IMR-90 (cell line): ENCODE measurements at regions not wholly inside any gene's neighbourhood (a gene's known extent, or its start where the extent isn't known, plus 50 kb on each side); places are given as distances from the start of the nearest gene placed in this dataset.

Experiments
- ATAC-seq: fragments of 200-7000 bp; cut with Tn5 transposase; 2 replicates; pipeline ENCODE4 v1.9.1; 2020; ENCODE audit warnings: low read depth, mild to moderate bottlenecking, moderate library complexity
- BruUV-seq: library from RNA; stranded (reverse); fragments of 400-500 nt; replicated peaks from 2 replicates; lab custom pipeline; 2021; lab: Mats Ljungman, UMichigan
- CTCF ChIA-PET: fragments of 300-600 bp; formaldehyde crosslinking; extraction: SDS; loops from one replicate; lab custom pipeline; 2021; ENCODE audit warnings: antibody characterized with exemption; lab: Yijun Ruan, JAX
- POLR2A ChIA-PET: fragments of 300-600 bp; sonication (Branson Sonifier 250); formaldehyde crosslinking; loops from one replicate; lab custom pipeline; 2022; ENCODE audit warnings: antibody characterized with exemption; ENCODE audit not compliant: unreplicated experiment; lab: Charles Lee
- DNase-seq: peaks from one replicate; pipeline ENCODE4 v3.0.0; 2013
- H2AFZ ChIP-seq: replicated peaks from 2 replicates; pipeline ENCODE3; 2013; ENCODE audit warnings: low read length, mild to moderate bottlenecking; ENCODE audit not compliant: poor library complexity
- H2AK5ac ChIP-seq: 2 replicates; pipeline ENCODE4 v1.6.1; 2013; ENCODE audit warnings: low read depth, low read length, inconsistent platforms
- H2AK9ac ChIP-seq: replicated peaks from 2 replicates; pipeline ENCODE3; 2013; ENCODE audit warnings: mild to moderate bottlenecking, low read depth, low read length, moderate library complexity; ENCODE audit not compliant: poor library complexity
- H2BK120ac ChIP-seq: 2 replicates; pipeline ENCODE4 v1.6.1; 2013; ENCODE audit warnings: low read depth, low read length, inconsistent platforms
- H2BK15ac ChIP-seq: 3 replicates; pipeline ENCODE4 v1.6.1; 2013; ENCODE audit warnings: low read depth, low read length, inconsistent platforms
- H2BK20ac ChIP-seq: 2 replicates; pipeline ENCODE4 v1.6.1; 2013; ENCODE audit warnings: low read depth, mild to moderate bottlenecking, inconsistent platforms, low read length, moderate library complexity
- H2BK5ac ChIP-seq: 2 replicates; pipeline ENCODE4 v1.6.1; 2013; ENCODE audit warnings: mild to moderate bottlenecking, low read depth, low read length, inconsistent platforms; ENCODE audit not compliant: poor library complexity, severe bottlenecking
- H3K14ac ChIP-seq: replicated peaks from 2 replicates; pipeline ENCODE4 v1.6.1; 2013; ENCODE audit warnings: low read depth, low read length, inconsistent platforms
- H3K18ac ChIP-seq: 2 replicates; pipeline ENCODE4 v1.6.1; 2013; ENCODE audit warnings: low read depth, low read length, control low read depth
- H3K23ac ChIP-seq: 2 replicates; pipeline ENCODE4 v1.6.1; 2013; ENCODE audit warnings: low read depth, low read length, inconsistent platforms
- H3K27ac ChIP-seq: 2 replicates; pipeline ENCODE4 v1.5.1; 2013; ENCODE audit warnings: mild to moderate bottlenecking, control low read depth, low read length; ENCODE audit not compliant: insufficient read depth
- H3K27me3 ChIP-seq: 2 replicates; pipeline ENCODE4 v1.6.1; 2013; ENCODE audit warnings: low read length; ENCODE audit not compliant: control insufficient read depth, insufficient read depth
- H3K36me3 ChIP-seq: 2 replicates; pipeline ENCODE4 v1.6.1; 2013; ENCODE audit warnings: low read length, mixed read lengths; ENCODE audit not compliant: control insufficient read depth, insufficient read depth
- H3K4ac ChIP-seq: 2 replicates; pipeline ENCODE4 v1.6.1; 2013; ENCODE audit warnings: low read depth, low read length, inconsistent platforms
- H3K4me1 ChIP-seq: 2 replicates; pipeline ENCODE4 v1.6.1; 2013; ENCODE audit warnings: low read length, mixed read lengths; ENCODE audit not compliant: control insufficient read depth, insufficient read depth
- H3K4me2 ChIP-seq: 2 replicates; pipeline ENCODE4 v1.6.1; 2013; ENCODE audit warnings: low read depth, mild to moderate bottlenecking, control low read depth, low read length, moderate library complexity
- H3K4me3 ChIP-seq: 2 replicates; pipeline ENCODE4 v1.5.1; 2013; ENCODE audit warnings: low read depth, mild to moderate bottlenecking, control low read depth, low read length, moderate library complexity; ENCODE audit not compliant: insufficient read depth
- H3K56ac ChIP-seq: 2 replicates; pipeline ENCODE4 v1.6.1; 2013; ENCODE audit warnings: low read length, inconsistent platforms; ENCODE audit not compliant: insufficient read depth; ENCODE audit errors: extremely low read depth
- H3K79me1 ChIP-seq, 2 experiments: 2 replicates each; pipeline ENCODE4 v1.6.1; 2013; ENCODE audit warnings: low read length in 2 of 2, inconsistent platforms in 1 of 2, low read depth in 1 of 2
- H3K9ac ChIP-seq: 2 replicates; pipeline ENCODE4 v1.6.1; 2013; ENCODE audit warnings: low read depth, low read length, control low read depth
- H3K9me1 ChIP-seq: 2 replicates; pipeline ENCODE4 v1.6.1; 2013; ENCODE audit warnings: low read length, inconsistent platforms; ENCODE audit not compliant: insufficient read depth
- H3K9me3 ChIP-seq: 2 replicates; pipeline ENCODE4 v1.6.1; 2013; ENCODE audit warnings: low read length; ENCODE audit not compliant: control insufficient read depth, insufficient read depth
- H4K20me1 ChIP-seq: 2 replicates; pipeline ENCODE4 v1.6.1; 2013; ENCODE audit warnings: low read length, inconsistent platforms; ENCODE audit not compliant: insufficient read depth
- H4K5ac ChIP-seq: 2 replicates; pipeline ENCODE4 v1.6.1; 2013; ENCODE audit warnings: mild to moderate bottlenecking, low read depth, low read length, control low read depth
- H4K8ac ChIP-seq, 2 experiments: 2 replicates each; pipeline ENCODE4 v1.6.1; 2013; ENCODE audit warnings: low read depth in 2 of 2, low read length in 2 of 2, control low read depth in 1 of 2, inconsistent platforms in 1 of 2
- H4K91ac ChIP-seq: 2 replicates; pipeline ENCODE4 v1.6.1; 2013; ENCODE audit warnings: low read depth, low read length, inconsistent platforms; ENCODE audit not compliant: insufficient read depth
- BHLHE40 ChIP-seq: fragments of 150-350 bp; IDR thresholded peaks from 2 replicates; pipeline ENCODE4 v1.6.1; 2016; ENCODE audit warnings: mild to moderate bottlenecking, low read depth, low read length
- CEBPB ChIP-seq: IDR thresholded peaks from 2 replicates; pipeline ENCODE4 v1.6.1; 2012; ENCODE audit warnings: low read depth, low read length, improper control_type of control experiment
- CHD1 ChIP-seq: IDR thresholded peaks from 2 replicates; pipeline ENCODE4 v1.6.1; 2012; ENCODE audit warnings: low read depth, low read length, improper control_type of control experiment
- CTCF ChIP-seq: conservative IDR thresholded peaks from 2 replicates; pipeline ENCODE4 v1.5.1; 2012; ENCODE audit warnings: mild to moderate bottlenecking, low read depth, low read length, improper control_type of control experiment
- ELK1 ChIP-seq: fragments of 150-350 bp; IDR thresholded peaks from 2 replicates; pipeline ENCODE4 v1.6.1; 2016; ENCODE audit warnings: low read depth, mild to moderate bottlenecking, low read length, moderate library complexity, borderline replicate concordance
- FOS ChIP-seq: fragments of 150-350 bp; IDR thresholded peaks from 2 replicates; pipeline ENCODE4 v1.6.1; 2016; ENCODE audit warnings: low read depth, low read length
- MAFK ChIP-seq: IDR thresholded peaks from 2 replicates; pipeline ENCODE4 v1.6.1; 2012; ENCODE audit warnings: low read depth, low read length, improper control_type of control experiment
- MAZ ChIP-seq: IDR thresholded peaks from 2 replicates; pipeline ENCODE4 v1.6.1; 2012; ENCODE audit warnings: low read depth, mild to moderate bottlenecking, low read length, improper control_type of control experiment, moderate library complexity, borderline replicate concordance
- MXI1 ChIP-seq: IDR thresholded peaks from 2 replicates; pipeline ENCODE4 v1.6.1; 2012; ENCODE audit warnings: low read depth, mild to moderate bottlenecking, low read length, moderate library complexity, borderline replicate concordance
- NFE2L2 ChIP-seq: fragments of 150-350 bp; IDR thresholded peaks from 2 replicates; pipeline ENCODE4 v1.6.1; 2016; ENCODE audit warnings: low read depth, mild to moderate bottlenecking, low read length
- POLR2A ChIP-seq: IDR thresholded peaks from 2 replicates; pipeline ENCODE4 v1.6.1; 2012; ENCODE audit warnings: mild to moderate bottlenecking, low read depth, low read length
- RAD21 ChIP-seq: IDR thresholded peaks from 2 replicates; pipeline ENCODE4 v1.6.1; 2012; ENCODE audit warnings: low read length, improper control_type of control experiment
- RCOR1 ChIP-seq: IDR thresholded peaks from 2 replicates; pipeline ENCODE4 v1.6.1; 2012; ENCODE audit warnings: mild to moderate bottlenecking, low read length, improper control_type of control experiment; ENCODE audit not compliant: insufficient replicate concordance
- RFX5 ChIP-seq: IDR thresholded peaks from 2 replicates; pipeline ENCODE4 v1.8.0; 2012; ENCODE audit warnings: low read depth, mild to moderate bottlenecking, low read length, moderate library complexity
- SMC3 ChIP-seq: fragments of 150-350 bp; IDR thresholded peaks from 2 replicates; pipeline ENCODE4 v1.6.1; 2016; ENCODE audit warnings: low read depth, mild to moderate bottlenecking, antibody characterized with exemption, low read length, moderate library complexity
- USF2 ChIP-seq: fragments of 150-350 bp; IDR thresholded peaks from 2 replicates; pipeline ENCODE4 v1.6.1; 2017; ENCODE audit warnings: mild to moderate bottlenecking, antibody characterized with exemption, low read length, low read depth
- WGBS, 2 experiments: methylation state at CpG; one replicate each; pipeline versions ENCODE4 v1.1.5 to v1.1.7; 2013; ENCODE audit warnings: missing lambda C conversion rate in 2 of 2; ENCODE audit not compliant: insufficient read length in 1 of 2; ENCODE audit errors: extremely low coverage in 2 of 2; 5-methylcytosine and 5-hydroxymethylcytosine counted together
- dilution Hi-C: fragments of 300-500 bp; cut with HindIII; formaldehyde crosslinking; loops from one replicate; pipeline ENCODE4 v1.14.3; 2018; ENCODE audit warnings: low sequenced_read_pairs; ENCODE audit not compliant: unreplicated experiment
- in situ Hi-C: fragments of 300-500 bp; cut with MboI; formaldehyde crosslinking; loops from 3 replicates; pipeline ENCODE4 v1.14.3; 2019; ENCODE audit warnings: low sequenced_read_pairs, inconsistent platforms, mixed read lengths
- intact Hi-C: fragments of 100-400 bp; cut with micrococcal nuclease; formaldehyde crosslinking; loops from 2 replicates; pipeline ENCODE4 v1.10.0; 2022

GRCh38 chr6:141211845-141212244, 920.9 kb upstream of the GJE1 start:
- POLR2A ChIA-PET, result no interaction called here
- dilution Hi-C loops, result no loop called here

More at GRCh38 chr6:141211845-141212244, 920.9 kb upstream of the GJE1 start:
- Histone ChIP-seq H2AK5ac (no peak overlapping the region), H3K4me2 (no peak overlapping the region), H3K23ac (no peak overlapping the region), H2BK5ac (no peak overlapping the region), H3K36me3 (no peaks in the 10 kb centered on the region), H3K4ac (no peak overlapping the region), H3K9me3 (no peaks in the 10 kb centered on the region), H2BK15ac (no peak overlapping the region), H3K18ac (no peak overlapping the region), H3K27me3 (no peaks in the 10 kb centered on the region), H4K91ac (no peak overlapping the region), H2BK120ac (no peak overlapping the region), H3K27ac (no peak overlapping the region), H4K8ac (no peak overlapping the region; a peak in 1 of 4 replicates), H4K5ac (no peak overlapping the region), H4K20me1 (no peaks in the 10 kb centered on the region), H3K56ac (no peak overlapping the region), H2AFZ (peak overlapping the region; percentile 68), H3K4me3 (no peak overlapping the region), H3K9me1 (no peaks in the 10 kb centered on the region), H3K9ac (no peak overlapping the region), H2AK9ac (no peak overlapping the region), H3K14ac (no peak overlapping the region), H2BK20ac (no peak overlapping the region), H3K79me1 (no peaks in the 10 kb centered on the region), H3K4me1 (no peaks in the 10 kb centered on the region; the same call in 1 of the 2 replicates)
- TF ChIP-seq ELK1, result no peak
- no peak for TF ChIP-seq CTCF
- TF ChIP-seq BHLHE40, result no peak
- TF ChIP-seq CEBPB, result no peak
- TF ChIP-seq NFE2L2, result no peak
- TF ChIP-seq CHD1, result no peak
- no peak for TF ChIP-seq SMC3
- no peak for TF ChIP-seq MAZ
- no peak for TF ChIP-seq POLR2A
- TF ChIP-seq RAD21, result no peak
- no peak for TF ChIP-seq MXI1
- no peak for TF ChIP-seq FOS
- no peak for TF ChIP-seq RFX5
- TF ChIP-seq USF2, result no peak
- TF ChIP-seq RCOR1, result no peak
- TF ChIP-seq MAFK, result no peak
- intact Hi-C loops (no loop called here), in situ Hi-C loops (no loop called here)
- WGBS, 2 experiments, result no CpG with 5 or more reads among the region's 3 CpGs
- no peak for ATAC-seq
- no peak for DNase-seq
- no TSS peak for BruUV-seq
- CTCF ChIA-PET, result no interaction called here
